Loucy (cell line): ENCODE measurements at regions not wholly inside any gene's neighbourhood (a gene's known extent, or its start where the extent isn't known, plus 50 kb on each side); places are given as distances from the start of the nearest gene placed in this dataset.

Experiments
- H2AFZ ChIP-seq: fragments of 200-600 bp; sonication (generic); 2 replicates; pipeline ENCODE4 v1.6.0; 2016; ENCODE audit warnings: antibody characterized with exemption, mild to moderate bottlenecking, low read length, moderate library complexity
- H3F3A ChIP-seq: fragments of 200-600 bp; 2 replicates; pipeline ENCODE4 v1.6.0; 2016; ENCODE audit warnings: antibody characterized with exemption, low read depth, mild to moderate bottlenecking
- H3K27me3 ChIP-seq: fragments of 200-600 bp; sonication (generic); 2 replicates; pipeline ENCODE4 v1.6.1; 2014; ENCODE audit warnings: low read length, mild to moderate bottlenecking; ENCODE audit not compliant: insufficient read depth, poor library complexity, severe bottlenecking
- H3K36me3 ChIP-seq: fragments of 200-600 bp; sonication (generic); 2 replicates; pipeline ENCODE4 v1.6.1; 2016; ENCODE audit warnings: low read length; ENCODE audit not compliant: insufficient read depth
- H3K4me1 ChIP-seq: fragments of 200-600 bp; sonication (generic); 2 replicates; pipeline ENCODE4 v1.5.1; 2014; ENCODE audit warnings: low read length, mild to moderate bottlenecking; ENCODE audit not compliant: insufficient read depth, poor library complexity, severe bottlenecking
- H3K4me2 ChIP-seq: fragments of 200-600 bp; sonication (generic); 2 replicates; pipeline ENCODE4 v1.6.0; 2014; ENCODE audit warnings: antibody characterized with exemption, low read length, low read depth, mild to moderate bottlenecking; ENCODE audit not compliant: poor library complexity, severe bottlenecking
- H3K4me3 ChIP-seq: fragments of 200-600 bp; sonication (generic); 2 replicates; pipeline ENCODE4 v1.5.1; 2014; ENCODE audit warnings: low read length, mild to moderate bottlenecking, mixed read lengths; ENCODE audit not compliant: poor library complexity, severe bottlenecking
- H3K79me2 ChIP-seq: fragments of 200-600 bp; sonication (generic); 2 replicates; pipeline ENCODE4 v1.6.1; 2014; ENCODE audit warnings: low read length; ENCODE audit not compliant: insufficient read depth
- H3K9ac ChIP-seq: fragments of 200-600 bp; sonication (generic); 2 replicates; pipeline ENCODE4 v1.6.0; 2014; ENCODE audit warnings: mild to moderate bottlenecking, low read depth, low read length, moderate library complexity; ENCODE audit not compliant: poor library complexity, severe bottlenecking
- H3K9me2 ChIP-seq: fragments of 200-600 bp; sonication (generic); replicated peaks from 2 replicates; pipeline ENCODE4 v1.6.1; 2016; ENCODE audit warnings: low read depth, low read length, mixed read lengths
- H3K9me3 ChIP-seq: fragments of 200-600 bp; sonication (generic); 2 replicates; pipeline ENCODE4 v1.6.1; 2014; ENCODE audit warnings: mild to moderate bottlenecking, antibody characterized with exemption, low read length, low read depth; ENCODE audit not compliant: insufficient read depth
- H4K20me1 ChIP-seq: fragments of 200-600 bp; sonication (generic); 2 replicates; pipeline ENCODE4 v1.6.0; 2014; ENCODE audit warnings: antibody characterized with exemption, low read length, mild to moderate bottlenecking; ENCODE audit not compliant: insufficient read depth, poor library complexity, severe bottlenecking
- EZH2phosphoT487 ChIP-seq: fragments of 200-600 bp; IDR thresholded peaks from 2 replicates; pipeline ENCODE4 v1.6.1; 2018; ENCODE audit warnings: antibody characterized with exemption, mild to moderate bottlenecking, moderate library complexity, borderline replicate concordance
- TF ChIP-seq, protein P1 (sequence below): fragments of 200-600 bp; sonication (generic); conservative IDR thresholded peaks from 2 replicates; pipeline ENCODE4 v1.5.1; 2014; ENCODE audit warnings: mild to moderate bottlenecking, antibody characterized with exemption, low read length

DNA sequence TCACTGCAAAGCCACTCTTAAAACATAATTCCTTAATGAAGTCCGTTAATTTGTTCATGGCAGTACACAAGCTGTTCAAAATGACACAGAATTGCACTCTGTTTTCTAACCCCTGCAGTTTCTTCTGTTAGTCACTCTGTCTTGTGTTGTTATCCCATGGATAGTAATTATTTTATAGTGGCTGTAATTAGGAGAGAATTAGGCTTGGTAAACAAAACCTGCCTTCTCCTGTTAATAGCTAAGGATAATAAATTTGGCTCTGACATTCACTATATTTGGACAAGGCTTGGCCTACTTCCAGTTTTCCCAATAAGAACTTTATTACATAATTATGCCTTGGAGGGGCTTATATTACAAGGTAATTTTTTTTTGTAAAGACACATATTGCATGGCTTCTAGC, 330.3 kb upstream of the FIGN start:
- H3K4me3 ChIP-seq = no peak overlapping the region
- H3K9ac ChIP-seq = no peak overlapping the region
- no peak for TF ChIP-seq EZH2phosphoT487
- TF ChIP-seq, protein P1, sequence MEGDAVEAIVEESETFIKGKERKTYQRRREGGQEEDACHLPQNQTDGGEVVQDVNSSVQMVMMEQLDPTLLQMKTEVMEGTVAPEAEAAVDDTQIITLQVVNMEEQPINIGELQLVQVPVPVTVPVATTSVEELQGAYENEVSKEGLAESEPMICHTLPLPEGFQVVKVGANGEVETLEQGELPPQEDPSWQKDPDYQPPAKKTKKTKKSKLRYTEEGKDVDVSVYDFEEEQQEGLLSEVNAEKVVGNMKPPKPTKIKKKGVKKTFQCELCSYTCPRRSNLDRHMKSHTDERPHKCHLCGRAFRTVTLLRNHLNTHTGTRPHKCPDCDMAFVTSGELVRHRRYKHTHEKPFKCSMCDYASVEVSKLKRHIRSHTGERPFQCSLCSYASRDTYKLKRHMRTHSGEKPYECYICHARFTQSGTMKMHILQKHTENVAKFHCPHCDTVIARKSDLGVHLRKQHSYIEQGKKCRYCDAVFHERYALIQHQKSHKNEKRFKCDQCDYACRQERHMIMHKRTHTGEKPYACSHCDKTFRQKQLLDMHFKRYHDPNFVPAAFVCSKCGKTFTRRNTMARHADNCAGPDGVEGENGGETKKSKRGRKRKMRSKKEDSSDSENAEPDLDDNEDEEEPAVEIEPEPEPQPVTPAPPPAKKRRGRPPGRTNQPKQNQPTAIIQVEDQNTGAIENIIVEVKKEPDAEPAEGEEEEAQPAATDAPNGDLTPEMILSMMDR = no peak
- H3K79me2 ChIP-seq = no peaks in the 10 kb centered on the region
- H3K4me2 ChIP-seq = no peak overlapping the region
- H3K36me3 ChIP-seq = no peaks in the 10 kb centered on the region
- H4K20me1 ChIP-seq = no peaks in the 10 kb centered on the region
- no peaks in the 10 kb centered on the region for H3K27me3 ChIP-seq
- H3K4me1 ChIP-seq = no peaks in the 10 kb centered on the region
- H3K9me2 ChIP-seq = no peaks in the 10 kb centered on the region
- H3F3A ChIP-seq = no peaks in the 10 kb centered on the region
- no peak overlapping the region for H2AFZ ChIP-seq
- no peaks in the 10 kb centered on the region for H3K9me3 ChIP-seq

DNA sequence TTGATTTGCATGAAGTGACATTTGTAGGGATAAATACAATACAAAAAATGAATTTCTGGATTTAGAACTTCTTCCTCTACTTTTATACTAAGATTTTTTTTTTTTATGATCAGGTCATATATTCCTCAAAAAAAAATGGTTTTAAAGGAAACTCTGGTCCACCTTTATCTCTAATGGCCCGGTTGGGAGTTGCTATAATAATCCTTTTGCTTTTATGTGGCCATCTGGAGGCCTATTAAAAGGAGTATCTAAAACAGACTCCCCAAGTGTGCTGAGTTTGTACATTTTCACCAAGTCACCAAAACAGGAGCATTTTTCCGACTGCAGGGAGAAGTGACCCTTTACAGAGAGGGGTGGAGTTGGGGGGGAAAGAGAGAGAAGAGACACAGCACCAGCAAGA, 329.2 kb upstream of the FIGN start:
- Histone ChIP-seq H3K36me3 (no peaks in the 10 kb centered on the region), H4K20me1 (no peaks in the 10 kb centered on the region), H3K79me2 (no peaks in the 10 kb centered on the region), H3K27me3 (no peaks in the 10 kb centered on the region), H3K4me2 (no peak overlapping the region), H3K4me3 (no peak overlapping the region), H3K4me1 (no peaks in the 10 kb centered on the region), H2AFZ (no peak overlapping the region), H3K9me3 (no peaks in the 10 kb centered on the region), H3K9ac (no peak overlapping the region), H3K9me2 (no peaks in the 10 kb centered on the region), H3F3A (no peaks in the 10 kb centered on the region)
- no peak for TF ChIP-seq EZH2phosphoT487
- TF ChIP-seq, protein P1 = no peak

DNA sequence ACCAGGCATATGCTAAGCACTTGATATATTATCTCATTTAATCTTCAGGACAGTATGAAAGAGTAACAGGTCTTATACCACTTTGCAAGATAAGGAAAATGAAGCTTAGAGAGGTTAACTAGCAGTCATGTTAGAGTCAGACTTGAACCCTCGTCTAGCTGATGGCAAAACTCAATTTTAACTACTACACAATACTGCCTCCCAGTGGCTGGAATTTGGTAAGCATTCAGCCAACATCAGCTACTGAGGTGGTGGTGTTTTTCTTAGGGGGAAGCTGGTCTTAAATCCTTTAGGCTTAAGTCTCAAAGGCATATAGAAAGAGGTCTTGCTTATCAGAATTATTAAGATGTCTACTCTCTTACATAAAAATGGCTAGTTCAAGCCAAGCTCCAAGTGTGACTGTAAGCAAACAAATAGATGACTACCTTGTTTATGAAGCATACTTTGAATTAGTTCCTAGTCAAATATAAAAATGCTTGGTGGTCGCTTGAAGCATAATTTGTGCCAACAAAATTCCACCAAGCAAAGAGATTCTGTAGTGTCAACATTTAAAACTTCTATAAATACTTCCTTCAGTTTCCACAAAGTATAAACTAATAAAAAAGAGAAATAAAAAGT, 325.4 kb upstream of the FIGN start:
- H3K36me3 ChIP-seq = no peaks in the 10 kb centered on the region
- no peaks in the 10 kb centered on the region for H3K9me3 ChIP-seq
- no peaks in the 10 kb centered on the region for H4K20me1 ChIP-seq
- H3K9me2 ChIP-seq = no peaks in the 10 kb centered on the region
- H3K79me2 ChIP-seq = no peaks in the 10 kb centered on the region
- no peak overlapping the region for H3K4me3 ChIP-seq
- H3K4me2 ChIP-seq = no peak overlapping the region
- no peak for TF ChIP-seq EZH2phosphoT487
- TF ChIP-seq, protein P1 = peak; percentile 88
- no peak overlapping the region for H3K9ac ChIP-seq
- no peaks in the 10 kb centered on the region for H3K4me1 ChIP-seq
- H3F3A ChIP-seq = no peaks in the 10 kb centered on the region
- no peaks in the 10 kb centered on the region for H3K27me3 ChIP-seq
- H2AFZ ChIP-seq = no peak overlapping the region
